GM23338 (cell line): ENCODE measurements at regions not wholly inside any gene's neighbourhood (a gene's known extent, or its start where the extent isn't known, plus 50 kb on each side); places are given as distances from the start of the nearest gene placed in this dataset.

ENCODE experiments used
- ATAC-seq: fragments of 200-7000 bp; cut with Tn5 transposase; 3 replicates; pipeline ENCODE4 v1.9.1; 2020
- DNase-seq: peaks from one replicate; pipeline ENCODE4 v3.0.0-alpha.2; 2015; ENCODE audit warnings: low spot score
- H2AFZ ChIP-seq: fragments of 200-600 bp; sonication (generic); 2 replicates; pipeline ENCODE4 v1.8.0; 2016; ENCODE audit warnings: antibody characterized with exemption, mild to moderate bottlenecking, moderate library complexity
- H3F3A ChIP-seq: fragments of 200-600 bp; sonication (generic); replicated peaks from 2 replicates; pipeline ENCODE4 v1.8.0; 2017; ENCODE audit warnings: antibody characterized with exemption, mixed run types, low read depth
- H3K27ac ChIP-seq: fragments of 200-600 bp; sonication (generic); 2 replicates; pipeline ENCODE4 v1.6.1; 2016; ENCODE audit warnings: low read depth
- H3K27me3 ChIP-seq: fragments of 200-600 bp; sonication (generic); 2 replicates; pipeline ENCODE4 v1.8.0; 2016; ENCODE audit warnings: mild to moderate bottlenecking, mixed run types, moderate library complexity; ENCODE audit not compliant: insufficient read depth
- H3K36me3 ChIP-seq: fragments of 200-600 bp; sonication (generic); 2 replicates; pipeline ENCODE4 v1.8.0; 2016; ENCODE audit warnings: mild to moderate bottlenecking; ENCODE audit not compliant: insufficient read depth
- H3K4me1 ChIP-seq: fragments of 200-600 bp; sonication (generic); 2 replicates; pipeline ENCODE4 v1.8.0; 2016; ENCODE audit warnings: mild to moderate bottlenecking, moderate library complexity; ENCODE audit not compliant: insufficient read depth
- H3K4me2 ChIP-seq: fragments of 200-600 bp; sonication (generic); 2 replicates; pipeline ENCODE4 v1.7.1; 2017; ENCODE audit warnings: mixed run types
- H3K4me3 ChIP-seq: fragments of 200-600 bp; sonication (generic); 2 replicates; pipeline ENCODE4 v1.6.1; 2016; ENCODE audit warnings: mixed run types
- H3K79me2 ChIP-seq: fragments of 200-600 bp; sonication (generic); replicated peaks from 2 replicates; pipeline ENCODE4 v1.8.0; 2017; ENCODE audit warnings: mild to moderate bottlenecking; ENCODE audit not compliant: insufficient read depth
- H3K9me2 ChIP-seq: fragments of 200-600 bp; sonication (generic); 2 replicates; pipeline ENCODE4 v1.8.0; 2017; ENCODE audit not compliant: insufficient read depth
- H4K20me1 ChIP-seq: fragments of 200-600 bp; sonication (generic); replicated peaks from 2 replicates; pipeline ENCODE4 v1.8.0; 2017; ENCODE audit warnings: mild to moderate bottlenecking; ENCODE audit not compliant: insufficient read depth
- H3K27ac Mint-ChIP-seq: 2 replicates; pipeline ENCODE4 v1.8.0; 2020; ENCODE audit warnings: inconsistent platforms, mild to moderate bottlenecking, moderate library complexity, mixed read lengths
- H3K27me3 Mint-ChIP-seq: 3 replicates; pipeline ENCODE4 v1.8.0; 2022; ENCODE audit warnings: low read depth, mild to moderate bottlenecking, moderate library complexity, mixed read lengths, inconsistent platforms; ENCODE audit not compliant: insufficient read depth, poor library complexity
- H3K36me3 Mint-ChIP-seq: 3 replicates; pipeline ENCODE4 v1.8.0; 2021; ENCODE audit warnings: low read depth, mild to moderate bottlenecking, inconsistent platforms, moderate library complexity, mixed read lengths
- H3K4me1 Mint-ChIP-seq: 3 replicates; pipeline ENCODE4 v1.8.0; 2020; ENCODE audit warnings: mild to moderate bottlenecking, inconsistent platforms, mixed read lengths
- H3K4me3 Mint-ChIP-seq: 3 replicates; pipeline ENCODE4 v1.8.0; 2021; ENCODE audit warnings: moderate library complexity, mild to moderate bottlenecking, inconsistent platforms, mixed read lengths
- H3K9me3 Mint-ChIP-seq: 3 replicates; pipeline ENCODE4 v1.8.0; 2020; ENCODE audit warnings: moderate library complexity, mild to moderate bottlenecking, inconsistent platforms, mixed read lengths
- CREB1 ChIP-seq: fragments of 250-450 bp; sonication (Bioruptor Pico); IDR thresholded peaks from 2 replicates; pipeline ENCODE4 v1.5.0; 2020; ENCODE audit warnings: low read depth, mild to moderate bottlenecking, moderate library complexity
- CTCF ChIP-seq, 2 experiments: fragments of 200-600 bp in 1 of 2; sonication (generic) in 1 of 2; conservative IDR thresholded peaks; 2 replicates each; pipeline versions ENCODE4 v1.5.1 to v1.6.1; 2016 to 2017; ENCODE audit warnings: antibody characterized with exemption in 2 of 2, low read depth in 2 of 2, mild to moderate bottlenecking in 2 of 2, moderate library complexity in 1 of 2
- ETS1 ChIP-seq: IDR thresholded peaks from 2 replicates; pipeline ENCODE4 v1.6.1; 2016; ENCODE audit warnings: antibody characterized with exemption
- EZH2 ChIP-seq: fragments of 200-600 bp; sonication (generic); IDR thresholded peaks from one replicate; pipeline ENCODE4 v1.8.0; 2017; ENCODE audit warnings: antibody characterized with exemption, mild to moderate bottlenecking, low read depth; ENCODE audit not compliant: unreplicated experiment
- EZH2phosphoT487 ChIP-seq: fragments of 200-600 bp; sonication (generic); IDR thresholded peaks from one replicate; pipeline ENCODE4 v1.8.1; 2018; ENCODE audit warnings: antibody characterized with exemption; ENCODE audit not compliant: unreplicated experiment
- JUNB ChIP-seq: IDR thresholded peaks from one replicate; pipeline ENCODE4 v1.6.1; 2016; ENCODE audit warnings: antibody characterized with exemption; ENCODE audit not compliant: unreplicated experiment
- NANOG ChIP-seq: IDR thresholded peaks from 2 replicates; pipeline ENCODE4 v1.6.1; 2016; ENCODE audit warnings: antibody characterized with exemption, borderline replicate concordance
- POLR2AphosphoS5 ChIP-seq: IDR thresholded peaks from 2 replicates; pipeline ENCODE4 v1.6.1; 2016; ENCODE audit warnings: antibody characterized with exemption, low read depth
- STAT1 ChIP-seq: IDR thresholded peaks from one replicate; pipeline ENCODE4 v1.6.1; 2016; ENCODE audit warnings: antibody characterized with exemption; ENCODE audit not compliant: unreplicated experiment
- ZNF114 ChIP-seq: fragments of 250-450 bp; sonication (Bioruptor Pico); IDR thresholded peaks from 2 replicates; pipeline ENCODE4 v1.5.0; 2020; ENCODE audit warnings: mild to moderate bottlenecking, moderate library complexity
- ZNF331 ChIP-seq: fragments of 250-450 bp; sonication (Bioruptor Pico); IDR thresholded peaks from 2 replicates; pipeline ENCODE4 v1.5.0; 2020; ENCODE audit warnings: low read depth, mild to moderate bottlenecking, moderate library complexity
- ZNF462 ChIP-seq: fragments of 250-450 bp; sonication (Bioruptor Pico); IDR thresholded peaks from 2 replicates; pipeline ENCODE4 v1.5.0; 2020; ENCODE audit warnings: mild to moderate bottlenecking, moderate library complexity

GRCh38 chr2:35929551-35929950 lies 426.0 kb upstream of the CRIM1 start:
- no peaks in the 10 kb centered on the region for H3K27me3 ChIP-seq
- DNase-seq (no peak), ATAC-seq (peak; percentile 85)
- peaks cover 2% of the 10 kb centered on the region; the same call in 2 of the 3 replicates for H3K4me1 Mint-ChIP-seq
- no peak overlapping the region for H3K4me3 ChIP-seq
- no peak for TF ChIP-seq POLR2AphosphoS5
- no peak for TF ChIP-seq ZNF331 (CRISPR knock-in tag)
- no peak for TF ChIP-seq EZH2
- TF ChIP-seq NANOG, result no peak
- no peak for TF ChIP-seq ZNF114 (CRISPR knock-in tag)
- H3K9me2 ChIP-seq, result no peaks in the 10 kb centered on the region
- H3K4me3 Mint-ChIP-seq, result no peak overlapping the region
- H3K27me3 Mint-ChIP-seq, result no peaks in the 10 kb centered on the region
- no peak overlapping the region for H3K4me2 ChIP-seq
- no peaks in the 10 kb centered on the region; the same call in 2 of the 3 replicates for H3K36me3 Mint-ChIP-seq
- no peaks in the 10 kb centered on the region for H3K79me2 ChIP-seq
- H2AFZ ChIP-seq, result no peak overlapping the region
- H3K4me1 ChIP-seq, result no peaks in the 10 kb centered on the region
- no peaks in the 10 kb centered on the region for H4K20me1 ChIP-seq
- no peaks in the 10 kb centered on the region for H3K36me3 ChIP-seq
- no peak overlapping the region for H3K27ac Mint-ChIP-seq
- H3K27ac ChIP-seq, result no peak overlapping the region
- no peaks in the 10 kb centered on the region; the same call in 2 of the 3 replicates for H3K9me3 Mint-ChIP-seq
- H3F3A ChIP-seq, result no peaks in the 10 kb centered on the region

GRCh38 chr2:35920061-35920460 lies 435.5 kb upstream of the CRIM1 start:
- Histone ChIP-seq H3K4me1 (no peaks in the 10 kb centered on the region), H2AFZ (no peak overlapping the region), H3K79me2 (no peaks in the 10 kb centered on the region), H4K20me1 (no peaks in the 10 kb centered on the region), H3K27ac (no peak overlapping the region), H3K9me2 (0 out of 2 replicates have a peak, but pooled peaks cover 8% of the 10 kb centered on the region), H3F3A (no peaks in the 10 kb centered on the region), H3K4me2 (no peak overlapping the region), H3K27me3 (no peaks in the 10 kb centered on the region), H3K4me3 (no peak overlapping the region), H3K36me3 (no peaks in the 10 kb centered on the region)
- ATAC-seq (no peak), DNase-seq (no peak)
- no peak overlapping the region for H3K4me3 Mint-ChIP-seq
- H3K27ac Mint-ChIP-seq, result no peak overlapping the region
- no peaks in the 10 kb centered on the region for H3K9me3 Mint-ChIP-seq
- no peaks in the 10 kb centered on the region for H3K36me3 Mint-ChIP-seq
- peaks cover 3% of the 10 kb centered on the region for H3K27me3 Mint-ChIP-seq
- peaks cover 2% of the 10 kb centered on the region; the same call in 1 of the 3 replicates for H3K4me1 Mint-ChIP-seq
- TF ChIP-seq CTCF (conservative IDR thresholded peaks at IDR 0.05; ENCODE audit: low read depth in 2 of 2) (no peak), ETS1 (no peak), EZH2phosphoT487 (no peak), STAT1 (no peak), POLR2AphosphoS5 (no peak), NANOG (no peak), CREB1 (CRISPR knock-in tag) (no peak), EZH2 (no peak), ZNF331 (CRISPR knock-in tag) (no peak), JUNB (no peak), ZNF462 (CRISPR knock-in tag) (no peak)
